B cell (primary cell): ENCODE measurements at regions not wholly inside any gene's neighbourhood (a gene's known extent, or its start where the extent isn't known, plus 50 kb on each side); places are given as distances from the start of the nearest gene placed in this dataset.

Experiments
- EZH2 ChIP-seq: IDR thresholded peaks from 2 replicates; pipeline ENCODE4 v1.6.1; 2012; ENCODE audit warnings: borderline replicate concordance, low read depth, mild to moderate bottlenecking, moderate library complexity, low read length; ENCODE audit not compliant: insufficient read depth, poor library complexity, severe bottlenecking
- TF ChIP-seq, protein P1 (sequence below): fragments of 200-600 bp; IDR thresholded peaks from one replicate; pipeline ENCODE4 v1.8.0; 2022; ENCODE audit warnings: antibody characterized with exemption, mild to moderate bottlenecking

GRCh38 chr5:6106756-6107155 lies 271.6 kb downstream of the MED10 start:
- TF ChIP-seq, protein P1, sequence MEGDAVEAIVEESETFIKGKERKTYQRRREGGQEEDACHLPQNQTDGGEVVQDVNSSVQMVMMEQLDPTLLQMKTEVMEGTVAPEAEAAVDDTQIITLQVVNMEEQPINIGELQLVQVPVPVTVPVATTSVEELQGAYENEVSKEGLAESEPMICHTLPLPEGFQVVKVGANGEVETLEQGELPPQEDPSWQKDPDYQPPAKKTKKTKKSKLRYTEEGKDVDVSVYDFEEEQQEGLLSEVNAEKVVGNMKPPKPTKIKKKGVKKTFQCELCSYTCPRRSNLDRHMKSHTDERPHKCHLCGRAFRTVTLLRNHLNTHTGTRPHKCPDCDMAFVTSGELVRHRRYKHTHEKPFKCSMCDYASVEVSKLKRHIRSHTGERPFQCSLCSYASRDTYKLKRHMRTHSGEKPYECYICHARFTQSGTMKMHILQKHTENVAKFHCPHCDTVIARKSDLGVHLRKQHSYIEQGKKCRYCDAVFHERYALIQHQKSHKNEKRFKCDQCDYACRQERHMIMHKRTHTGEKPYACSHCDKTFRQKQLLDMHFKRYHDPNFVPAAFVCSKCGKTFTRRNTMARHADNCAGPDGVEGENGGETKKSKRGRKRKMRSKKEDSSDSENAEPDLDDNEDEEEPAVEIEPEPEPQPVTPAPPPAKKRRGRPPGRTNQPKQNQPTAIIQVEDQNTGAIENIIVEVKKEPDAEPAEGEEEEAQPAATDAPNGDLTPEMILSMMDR: no peak
- TF ChIP-seq EZH2: no peak
